Astrocyte of the spinal cord (primary cell): ENCODE measurements at regions not wholly inside any gene's neighbourhood (a gene's known extent, or its start where the extent isn't known, plus 50 kb on each side); places are given as distances from the start of the nearest gene placed in this dataset.

ENCODE experiments used
- DNase-seq: peaks from one replicate; pipeline ENCODE4 v3.0.0; 2011; ENCODE audit warnings: low read depth, low spot score
- H3K4me3 ChIP-seq: 2 replicates; pipeline ENCODE4 v1.5.1; 2011; ENCODE audit warnings: low read depth, mild to moderate bottlenecking, low read length, moderate library complexity
- CTCF ChIP-seq: IDR thresholded peaks from 2 replicates; pipeline ENCODE4 v1.5.1; 2012; ENCODE audit warnings: low read depth, mild to moderate bottlenecking, low read length, inconsistent platforms
- in situ Hi-C: cut with HindIII; loops from 2 replicates; pipeline ENCODE4 v1.10.0; 2017; ENCODE audit warnings: low sequenced_read_pairs

GRCh38 chr2:14815201-14815600 is 182.7 kb downstream of the LRATD1 start:
- no peak overlapping the region for H3K4me3 ChIP-seq
- no peak for DNase-seq
- in situ Hi-C loops: no loop called here
- TF ChIP-seq CTCF: no peak

- in situ Hi-C loops: no loop called here
- DNase-seq: no peak
- no peak overlapping the region for H3K4me3 ChIP-seq
- no peak for TF ChIP-seq CTCF
Observed at GRCh38 chr2:14816069-14817060, 183.8 kb downstream of the LRATD1 start.

GRCh38 chr2:14817848-14818247 is 185.3 kb downstream of the LRATD1 start:
- DNase-seq: no peak
- no peak overlapping the region for H3K4me3 ChIP-seq
- in situ Hi-C loops: no loop called here
- no peak for TF ChIP-seq CTCF

GRCh38 chr2:14826518-14826917 is 194.0 kb downstream of the LRATD1 start:
- no peak overlapping the region for H3K4me3 ChIP-seq
- no peak for TF ChIP-seq CTCF
- in situ Hi-C loops: no loop called here
- no peak for DNase-seq

GRCh38 chr2:14827226-14828023 is 194.9 kb downstream of the LRATD1 start:
- DNase-seq: peak; percentile 3
- TF ChIP-seq CTCF: no peak
- in situ Hi-C loops: no loop called here
- H3K4me3 ChIP-seq: no peak overlapping the region

GRCh38 chr2:14828223-14828622 is 195.7 kb downstream of the LRATD1 start:
- H3K4me3 ChIP-seq: no peak overlapping the region
- no peak for TF ChIP-seq CTCF
- in situ Hi-C loops: no loop called here
- DNase-seq: no peak
